ENCODE measurements at regions not wholly inside any gene's neighbourhood (a gene's known extent, or its start where the extent isn't known, plus 50 kb on each side); places are given as distances from the start of the nearest gene placed in this dataset.
"Not testable (repeated sequence)": the region's sequence is repeated elsewhere in the genome, so short reads cannot be mapped to it uniquely, and the experiment has no call there.

DNA sequence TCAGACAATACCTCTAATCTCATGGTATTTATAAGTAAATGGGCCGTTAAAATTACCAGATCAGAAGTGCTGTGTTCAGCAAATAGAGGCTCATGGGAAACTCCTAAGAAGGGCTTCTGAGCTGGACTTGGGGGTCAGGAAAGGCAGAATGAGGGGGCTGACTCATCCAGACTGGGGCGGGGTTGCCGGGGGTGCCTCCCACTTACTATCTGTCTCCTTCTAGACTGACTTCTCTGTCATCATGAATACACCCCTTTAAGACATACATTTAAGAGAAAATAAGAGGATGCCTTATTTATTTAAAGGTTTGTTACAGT, 96.0 kb upstream of the ERRFI1 start:
- no peak overlapping the region for H3K4me3 ChIP-seq
- intact Hi-C loops (cut with DNase I), result loop anchor here in 1 of 4 donors (5.0 kb wide), 1 partner anchor 80 kb away; no protein-coding TSS in a partner anchor

DNA sequence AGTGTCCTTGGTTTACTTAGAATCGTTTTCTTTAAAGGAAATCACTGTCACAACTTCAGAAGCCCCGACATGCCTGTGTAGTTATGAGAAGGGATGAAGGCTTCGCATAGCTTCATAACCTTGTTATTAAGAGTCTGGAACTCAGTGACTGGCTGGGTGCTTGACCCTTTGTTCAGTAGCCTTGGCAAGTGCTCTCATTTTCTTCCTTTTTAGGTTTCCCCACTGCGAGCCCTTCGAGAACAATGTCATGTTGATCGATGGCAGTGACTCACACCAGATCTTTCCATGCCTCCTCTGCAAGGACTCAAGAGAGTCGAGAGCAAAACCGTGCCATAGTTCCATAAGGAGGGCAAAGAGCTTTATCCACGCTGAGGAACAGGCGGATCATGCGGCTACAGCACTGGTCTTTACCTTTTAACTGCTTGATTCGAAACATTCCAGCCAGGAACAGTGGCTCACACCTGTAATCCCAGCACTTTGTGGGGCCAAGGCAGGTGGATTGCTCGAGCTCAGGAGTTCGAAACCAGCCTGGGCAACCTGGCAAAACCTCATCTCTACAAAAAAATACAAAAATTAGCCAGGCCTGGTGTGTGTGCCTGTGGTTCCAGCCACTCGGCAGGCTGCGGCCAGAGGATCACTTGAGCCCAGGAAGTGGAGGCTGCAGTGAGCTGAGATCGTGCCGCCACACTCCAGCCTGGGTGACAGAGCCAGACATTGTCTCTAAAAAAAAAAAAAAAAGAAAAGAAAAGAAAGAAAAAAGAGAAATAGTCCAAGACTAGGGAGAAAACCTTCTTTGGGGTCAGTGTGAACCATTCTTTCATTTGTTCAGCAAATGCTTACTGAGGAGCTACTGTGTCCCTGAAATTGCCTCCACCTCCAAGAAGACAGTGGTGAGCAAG, 95.4 kb upstream of the ERRFI1 start:
- Histone ChIP-seq H3K4me1 (ENCODE audit: insufficient read depth) (peaks cover 20% of the 10 kb centered on the region), H3K4me3 (no peak overlapping the region), H3K9me3 (no peaks in the 10 kb centered on the region), H3K27ac (peak overlapping the region; percentile 44 to 79), H3K36me3 (no peaks in the 10 kb centered on the region), H3K27me3 (no peaks in the 10 kb centered on the region)
- TF ChIP-seq, protein P1, sequence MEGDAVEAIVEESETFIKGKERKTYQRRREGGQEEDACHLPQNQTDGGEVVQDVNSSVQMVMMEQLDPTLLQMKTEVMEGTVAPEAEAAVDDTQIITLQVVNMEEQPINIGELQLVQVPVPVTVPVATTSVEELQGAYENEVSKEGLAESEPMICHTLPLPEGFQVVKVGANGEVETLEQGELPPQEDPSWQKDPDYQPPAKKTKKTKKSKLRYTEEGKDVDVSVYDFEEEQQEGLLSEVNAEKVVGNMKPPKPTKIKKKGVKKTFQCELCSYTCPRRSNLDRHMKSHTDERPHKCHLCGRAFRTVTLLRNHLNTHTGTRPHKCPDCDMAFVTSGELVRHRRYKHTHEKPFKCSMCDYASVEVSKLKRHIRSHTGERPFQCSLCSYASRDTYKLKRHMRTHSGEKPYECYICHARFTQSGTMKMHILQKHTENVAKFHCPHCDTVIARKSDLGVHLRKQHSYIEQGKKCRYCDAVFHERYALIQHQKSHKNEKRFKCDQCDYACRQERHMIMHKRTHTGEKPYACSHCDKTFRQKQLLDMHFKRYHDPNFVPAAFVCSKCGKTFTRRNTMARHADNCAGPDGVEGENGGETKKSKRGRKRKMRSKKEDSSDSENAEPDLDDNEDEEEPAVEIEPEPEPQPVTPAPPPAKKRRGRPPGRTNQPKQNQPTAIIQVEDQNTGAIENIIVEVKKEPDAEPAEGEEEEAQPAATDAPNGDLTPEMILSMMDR (IDR thresholded peaks at IDR 0.05), result no peak
- TF ChIP-seq POLR2A (IDR thresholded peaks at IDR 0.05), result peak; percentile 21
- peak; percentile 68 to 88 (median 71) for DNase-seq
- 28 to 36% (median 28%) methylated on average over 18 of the region's 18 CpGs for WGBS, 3 donors
- intact Hi-C loops (cut with DNase I), result loop anchor here in 1 of 4 donors (5.0 kb wide), 1 partner anchor 81 kb away; no protein-coding TSS in a partner anchor

More for the DNA sequence above, 96.0 kb upstream of the ERRFI1 start:
- peaks cover 20% of the 10 kb centered on the region for H3K4me1 ChIP-seq (ENCODE audit: insufficient read depth)
- peak in 2 of 5 donors; percentile 64 to 65 for DNase-seq
- WGBS, 3 donors, result 59 to 70% (median 68%) methylated on average over 3 of the region's 3 CpGs
- H3K9me3 ChIP-seq, result no peaks in the 10 kb centered on the region
- H3K27ac ChIP-seq, result peak overlapping the region; percentile 8 to 79
- no peaks in the 10 kb centered on the region for H3K27me3 ChIP-seq
- no peaks in the 10 kb centered on the region for H3K36me3 ChIP-seq
- no peak for TF ChIP-seq POLR2A (IDR thresholded peaks at IDR 0.05)
- TF ChIP-seq, protein P1 (IDR thresholded peaks at IDR 0.05), result no peak
- no peak for TF ChIP-seq EP300 (IDR thresholded peaks at IDR 0.05)

DNA sequence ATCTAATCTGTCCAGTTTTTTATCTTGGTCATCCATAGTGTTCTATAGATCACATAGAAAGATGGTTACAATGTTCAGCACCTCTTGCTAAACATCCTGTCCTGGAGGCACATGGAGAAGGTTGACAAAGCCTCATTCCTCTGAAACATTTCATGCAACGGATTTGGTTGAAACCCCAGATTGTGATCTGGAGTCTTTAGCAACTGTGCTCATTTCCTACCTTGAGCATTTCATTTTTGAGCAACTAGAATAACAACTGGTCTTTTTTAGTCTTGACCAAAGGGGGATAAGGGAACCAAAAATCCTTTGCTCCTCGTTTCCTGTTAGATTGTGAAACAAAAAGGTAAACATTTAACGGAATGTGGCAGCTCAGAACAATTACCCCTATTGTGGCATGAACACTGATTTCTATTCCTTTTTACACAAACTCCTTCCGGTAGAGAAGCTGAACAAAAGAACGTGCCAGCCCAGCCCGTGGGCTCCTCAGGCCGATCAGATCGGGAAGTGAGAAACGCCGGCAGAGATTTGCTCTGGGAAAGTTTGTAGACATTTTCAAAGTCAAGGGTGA, 94.7 kb upstream of the ERRFI1 start:
- intact Hi-C loops (cut with DNase I), result loop anchor here in 1 of 4 donors (5.0 kb wide), 1 partner anchor 82 kb away; no protein-coding TSS in a partner anchor
- TF ChIP-seq, protein P1 (IDR thresholded peaks at IDR 0.05), result peak in 1 of 3 donors; percentile 13
- TF ChIP-seq POLR2A (IDR thresholded peaks at IDR 0.05) (no peak), EP300 (IDR thresholded peaks at IDR 0.05) (peak; percentile 6)
- Histone ChIP-seq H3K4me3 (no peak overlapping the region), H3K36me3 (no peaks in the 10 kb centered on the region), H3K27me3 (no peaks in the 10 kb centered on the region), H3K4me1 (ENCODE audit: insufficient read depth) (peaks cover 24% of the 10 kb centered on the region), H3K27ac (peak overlapping the region; percentile 42 to 79), H3K9me3 (no peaks in the 10 kb centered on the region)
- 6 to 13% (median 8%) methylated on average over 10 of the region's 10 CpGs for WGBS, 3 donors
- DNase-seq, result peak in 1 of 5 donors; percentile 48

DNA sequence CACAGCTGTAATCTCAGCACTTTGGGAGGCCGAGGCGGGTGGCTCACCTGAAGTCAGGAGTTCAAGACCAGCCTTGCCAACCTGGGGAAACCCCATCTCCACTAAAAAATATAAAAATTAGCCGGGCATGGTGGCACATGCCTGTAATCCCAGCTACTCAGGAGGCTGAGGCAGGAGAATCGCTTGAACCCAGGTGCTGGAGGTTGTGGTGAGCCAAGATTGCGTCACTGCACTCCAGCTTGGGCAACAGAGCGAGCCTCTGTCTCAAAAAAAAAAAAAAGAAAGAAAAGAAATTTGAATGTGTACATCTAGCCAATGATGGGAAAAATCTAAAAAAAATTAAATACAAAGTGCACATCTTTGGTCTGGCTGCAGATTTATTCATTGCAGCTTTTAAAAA, 92.6 kb upstream of the ERRFI1 start:
- not testable (repeated sequence) for H3K9me3 ChIP-seq, H3K36me3 ChIP-seq, H3K27ac ChIP-seq, H3K27me3 ChIP-seq, DNase-seq, H3K4me3 ChIP-seq
- WGBS, 3 donors, result 88 to 95% (median 90%) methylated on average over 6 of the region's 6 CpGs
- intact Hi-C loops (cut with DNase I), result loop anchor here in 1 of 4 donors (10.0 kb wide), 1 partner anchor 84 kb away; no protein-coding TSS in a partner anchor
- peaks cover 32% of the 10 kb centered on the region for H3K4me1 ChIP-seq (ENCODE audit: insufficient read depth)

Data from ovary (tissue), 7 donors.